ENCODE measurements at regions not wholly inside any gene's neighbourhood (a gene's known extent, or its start where the extent isn't known, plus 50 kb on each side); places are given as distances from the start of the nearest gene placed in this dataset.

GRCh38 chr18:28559511-28559910 is 382.6 kb upstream of the CDH2 start:
- H3K27ac ChIP-seq: no peak overlapping the region
- no peak overlapping the region for H3K4me3 ChIP-seq (IDR thresholded peaks at IDR 0.05; ENCODE audit: insufficient read depth, low read depth, low read length)
- H3K9ac ChIP-seq: no peak overlapping the region
- no peaks in the 10 kb centered on the region for H4K20me1 ChIP-seq (ENCODE audit: insufficient read depth)
- H3K4me2 ChIP-seq: no peak overlapping the region
- H3K27me3 ChIP-seq (ENCODE audit: insufficient read depth, low read depth): no peaks in the 10 kb centered on the region
- H3K36me3 ChIP-seq (ENCODE audit: insufficient read depth): no peaks in the 10 kb centered on the region
- no peaks in the 10 kb centered on the region for H3K4me1 ChIP-seq (ENCODE audit: low read depth, poor library complexity, severe bottlenecking)
- H3K79me2 ChIP-seq (ENCODE audit: insufficient read depth, low read depth): no peaks in the 10 kb centered on the region
- no peak overlapping the region for H2AFZ ChIP-seq (ENCODE audit: low read depth)
- TF ChIP-seq CTCF (conservative IDR thresholded peaks at IDR 0.05; ENCODE audit: low read depth, low read length): no peak

GRCh38 chr18:28541934-28542333 is 365.0 kb upstream of the CDH2 start:
- Histone ChIP-seq H3K36me3 (ENCODE audit: insufficient read depth) (no peaks in the 10 kb centered on the region), H3K9ac (no peak overlapping the region), H3K27ac (no peak overlapping the region), H3K27me3 (ENCODE audit: insufficient read depth, low read depth) (no peaks in the 10 kb centered on the region), H3K79me2 (ENCODE audit: insufficient read depth, low read depth) (no peaks in the 10 kb centered on the region), H4K20me1 (ENCODE audit: insufficient read depth) (no peaks in the 10 kb centered on the region), H3K4me2 (no peak overlapping the region), H3K4me1 (ENCODE audit: low read depth, poor library complexity, severe bottlenecking) (no peaks in the 10 kb centered on the region), H3K4me3 (IDR thresholded peaks at IDR 0.05; ENCODE audit: insufficient read depth, low read depth, low read length) (no peak overlapping the region), H2AFZ (ENCODE audit: low read depth) (no peak overlapping the region)
- TF ChIP-seq CTCF (conservative IDR thresholded peaks at IDR 0.05; ENCODE audit: low read depth, low read length): no peak

- Histone ChIP-seq H3K79me2 (ENCODE audit: insufficient read depth, low read depth) (no peaks in the 10 kb centered on the region), H3K27me3 (ENCODE audit: insufficient read depth, low read depth) (no peaks in the 10 kb centered on the region), H4K20me1 (ENCODE audit: insufficient read depth) (no peaks in the 10 kb centered on the region), H3K9ac (no peak overlapping the region), H3K36me3 (ENCODE audit: insufficient read depth) (no peaks in the 10 kb centered on the region), H3K27ac (no peak overlapping the region), H3K4me3 (IDR thresholded peaks at IDR 0.05; ENCODE audit: insufficient read depth, low read depth, low read length) (no peak overlapping the region), H3K4me2 (no peak overlapping the region), H3K4me1 (ENCODE audit: low read depth, poor library complexity, severe bottlenecking) (no peaks in the 10 kb centered on the region), H2AFZ (ENCODE audit: low read depth) (no peak overlapping the region)
- no peak for TF ChIP-seq CTCF (conservative IDR thresholded peaks at IDR 0.05; ENCODE audit: low read depth, low read length)
These were observed 364.5 kb upstream of the CDH2 start for GRCh38 chr18:28541276-28541930.

- Histone ChIP-seq H4K20me1 (ENCODE audit: insufficient read depth) (no peaks in the 10 kb centered on the region), H3K4me3 (IDR thresholded peaks at IDR 0.05; ENCODE audit: insufficient read depth, low read depth, low read length) (no peak overlapping the region), H3K27me3 (ENCODE audit: insufficient read depth, low read depth) (no peaks in the 10 kb centered on the region), H3K79me2 (ENCODE audit: insufficient read depth, low read depth) (no peaks in the 10 kb centered on the region), H3K9ac (no peak overlapping the region), H2AFZ (ENCODE audit: low read depth) (no peak overlapping the region), H3K27ac (no peak overlapping the region), H3K36me3 (ENCODE audit: insufficient read depth) (no peaks in the 10 kb centered on the region), H3K4me2 (no peak overlapping the region), H3K4me1 (ENCODE audit: low read depth, poor library complexity, severe bottlenecking) (no peaks in the 10 kb centered on the region)
- no peak for TF ChIP-seq CTCF (conservative IDR thresholded peaks at IDR 0.05; ENCODE audit: low read depth, low read length)
These were observed 352.7 kb upstream of the CDH2 start for GRCh38 chr18:28529644-28530043.
